Frontal cortex (tissue), 3 donors: ENCODE measurements at regions not wholly inside any gene's neighbourhood (a gene's known extent, or its start where the extent isn't known, plus 50 kb on each side); places are given as distances from the start of the nearest gene placed in this dataset.

Source experiments
- DNase-seq, 2 donors: peaks; one replicate each; pipeline ENCODE4 v3.0.0; 2012; ENCODE audit warnings: low spot score in 2 of 2
- FAIRE-seq: peaks from 2 replicates; lab custom pipeline; 2012; peaks lifted over from hg19 to GRCh38; lab: Jason Lieb, UNC
- donor health status: control.
- donor health status: control.
- donor health status: control.

GRCh38 chr16:9279291-9280068 is 188.0 kb downstream of the HAPSTR1 start:
- DNase-seq: no peak
- FAIRE-seq: no peak

GRCh38 chr16:9280069-9280466 is 188.6 kb downstream of the HAPSTR1 start:
- no peak for FAIRE-seq
- DNase-seq: no peak

- FAIRE-seq: no peak
Observed at GRCh38 chr16:9286930-9287329, 195.5 kb downstream of the HAPSTR1 start.

GRCh38 chr16:9296271-9296590 is 204.8 kb downstream of the HAPSTR1 start:
- DNase-seq: no peak
- FAIRE-seq: no peak

More at GRCh38 chr16:9286930-9287329, 195.5 kb downstream of the HAPSTR1 start:
- no peak for DNase-seq

- DNase-seq: no peak
- FAIRE-seq: no peak
Observed at GRCh38 chr16:9297437-9298113, 206.1 kb downstream of the HAPSTR1 start.

- FAIRE-seq (no peak), DNase-seq (no peak)
Observed at GRCh38 chr16:9300252-9300651, 208.8 kb downstream of the HAPSTR1 start.

- FAIRE-seq: no peak
- DNase-seq: no peak
Observed at GRCh38 chr16:9302072-9302471, 210.6 kb downstream of the HAPSTR1 start.

GRCh38 chr16:9306753-9307152 is 215.3 kb downstream of the HAPSTR1 start:
- FAIRE-seq: no peak
- DNase-seq: no peak

- no peak for DNase-seq
- FAIRE-seq: no peak
Observed at GRCh38 chr16:9307446-9307845, 216.0 kb downstream of the HAPSTR1 start.

GRCh38 chr16:9308356-9308801 is 216.9 kb downstream of the HAPSTR1 start:
- FAIRE-seq (no peak), DNase-seq (no peak)

GRCh38 chr16:9308850-9309249 is 217.4 kb downstream of the HAPSTR1 start:
- FAIRE-seq (no peak), DNase-seq (no peak)

GRCh38 chr16:9309844-9310243 is 218.4 kb downstream of the HAPSTR1 start:
- DNase-seq: no peak
- no peak for FAIRE-seq

GRCh38 chr16:9311303-9311954 is 220.0 kb downstream of the HAPSTR1 start:
- FAIRE-seq (no peak), DNase-seq (peak in 1 of 2 donors; percentile 25)

GRCh38 chr16:9316008-9316407 is 224.6 kb downstream of the HAPSTR1 start:
- no peak for DNase-seq
- no peak for FAIRE-seq

GRCh38 chr16:9316615-9317014 is 225.2 kb downstream of the HAPSTR1 start:
- FAIRE-seq (no peak), DNase-seq (no peak)

GRCh38 chr16:9318764-9319163 is 227.3 kb downstream of the HAPSTR1 start:
- DNase-seq (no peak), FAIRE-seq (no peak)

- no peak for DNase-seq
- no peak for FAIRE-seq
Observed at GRCh38 chr16:9322769-9323168, 231.3 kb downstream of the HAPSTR1 start.

GRCh38 chr16:9323170-9323569 is 231.7 kb downstream of the HAPSTR1 start:
- DNase-seq: no peak

GRCh38 chr16:9327253-9327652 is 235.8 kb downstream of the HAPSTR1 start:
- DNase-seq: no peak
- FAIRE-seq: no peak

More at GRCh38 chr16:9323170-9323569, 231.7 kb downstream of the HAPSTR1 start:
- no peak for FAIRE-seq

GRCh38 chr16:9328411-9328810 is 237.0 kb downstream of the HAPSTR1 start:
- no peak for DNase-seq
- no peak for FAIRE-seq

GRCh38 chr16:9330095-9330494 is 238.7 kb downstream of the HAPSTR1 start:
- no peak for DNase-seq
- FAIRE-seq: no peak
